HCT116 (cell line): ENCODE measurements at regions not wholly inside any gene's neighbourhood (a gene's known extent, or its start where the extent isn't known, plus 50 kb on each side); places are given as distances from the start of the nearest gene placed in this dataset.

ENCODE experiments used
- ATAC-seq: fragments of 200-7000 bp; cut with Tn5 transposase; 2 replicates; pipeline ENCODE4 v1.9.1; 2020; ENCODE audit warnings: mild to moderate bottlenecking, moderate library complexity
- BruUV-seq: library from RNA; stranded (reverse); fragments of 400-500 nt; replicated peaks from 2 replicates; lab custom pipeline; 2021; lab: Mats Ljungman, UMichigan
- CTCF ChIA-PET: fragments of 300-600 bp; sonication (Branson Sonifier 250); formaldehyde crosslinking; loops from one replicate; lab custom pipeline; 2021; ENCODE audit warnings: antibody characterized with exemption; lab: Charles Lee
- POLR2A ChIA-PET: fragments of 300-600, 350-600 bp; sonication (Branson Sonifier 250); formaldehyde crosslinking; loops from one replicate; lab custom pipeline; 2021; ENCODE audit warnings: antibody characterized with exemption; lab: Charles Lee
- RAD21 ChIA-PET, 2 experiments: fragments of 300-600 bp; sonication (Branson Sonifier 250); formaldehyde crosslinking; loops; one replicate each; lab custom pipeline; 2023; ENCODE audit warnings: low total read pairs in 2 of 2; ENCODE audit not compliant: uncharacterized antibody in 2 of 2, unreplicated experiment in 2 of 2, low non-redundant PET in 1 of 2; lab: Charles Lee
- DNase-seq: peaks from one replicate; pipeline ENCODE4 v3.0.0-alpha.2; 2010; ENCODE audit warnings: low read depth, low spot score
- H2AFZ ChIP-seq: fragments of 200-600 bp; shearing (Covaris generic), sonication (generic); 2 replicates; pipeline ENCODE4 v1.6.1; 2017; ENCODE audit warnings: low read depth, mixed run types, mixed read lengths, antibody characterized with exemption, low read length; ENCODE audit not compliant: poor library complexity, severe bottlenecking
- H3K27ac ChIP-seq: 2 replicates; pipeline ENCODE4 v1.5.1; 2012; ENCODE audit warnings: low read depth, low read length
- H3K27me3 ChIP-seq: fragments of 200-600 bp; sonication (generic); 2 replicates; pipeline ENCODE4 v1.6.1; 2016; ENCODE audit warnings: mixed run types, low read length, mixed read lengths; ENCODE audit not compliant: insufficient read depth
- H3K36me3 ChIP-seq, 2 experiments: fragments of 200-500 bp in 1 of 2; fragments of 200-600 bp in 1 of 2; sonication (Bioruptor generic) in 1 of 2; sonication (generic) in 1 of 2; 2 replicates each; pipeline versions ENCODE4 v1.5.1 to v1.6.1; 2014 to 2016; ENCODE audit warnings: low read length in 2 of 2, inconsistent platforms in 1 of 2, mixed read lengths in 1 of 2, mixed run types in 1 of 2; ENCODE audit not compliant: insufficient read depth in 2 of 2, control insufficient read depth in 1 of 2
- H3K4me1 ChIP-seq, 2 experiments: fragments of 200-600 bp in 1 of 2; sonication (generic) in 1 of 2; 2 replicates each; pipeline versions ENCODE4 v1.5.1 to v1.6.1; 2012 to 2017; ENCODE audit warnings: low read length in 2 of 2, inconsistent platforms in 1 of 2, mild to moderate bottlenecking in 1 of 2, mixed read lengths in 1 of 2, mixed run types in 1 of 2, moderate library complexity in 1 of 2; ENCODE audit not compliant: insufficient read depth in 2 of 2, control insufficient read depth in 1 of 2
- H3K4me2 ChIP-seq: fragments of 200-600 bp; sonication (generic); 2 replicates; pipeline ENCODE4 v1.6.1; 2017; ENCODE audit warnings: mixed run types, low read length, mixed read lengths
- H3K4me3 ChIP-seq, 2 experiments: fragments of 200-600 bp in 1 of 2; sonication (generic) in 1 of 2; replicated peaks in 1 of 2; 2 replicates each; pipeline ENCODE4 v1.5.1; 2011 to 2016; ENCODE audit warnings: low read length in 2 of 2, control low read depth in 1 of 2, low read depth in 1 of 2, mild to moderate bottlenecking in 1 of 2, mixed read lengths in 1 of 2, mixed run types in 1 of 2
- H3K79me2 ChIP-seq: fragments of 200-600 bp; sonication (generic); 2 replicates; pipeline ENCODE4 v1.6.1; 2017; ENCODE audit warnings: mild to moderate bottlenecking, mixed run types, low read length, moderate library complexity, mixed read lengths; ENCODE audit not compliant: insufficient read depth
- H3K9ac ChIP-seq: fragments of 200-600 bp; sonication (generic); 2 replicates; pipeline ENCODE4 v1.6.1; 2016; ENCODE audit warnings: low read length, mixed read lengths
- H3K9me2 ChIP-seq: fragments of 200-600 bp; sonication (generic), shearing (Covaris generic); 2 replicates; pipeline ENCODE4 v1.6.1; 2017; ENCODE audit warnings: mixed run types, mild to moderate bottlenecking, moderate library complexity; ENCODE audit not compliant: insufficient read depth
- H3K9me3 ChIP-seq, 2 experiments: fragments of 200-500 bp in 1 of 2; fragments of 200-600 bp in 1 of 2; sonication (Bioruptor generic) in 1 of 2; sonication (generic) in 1 of 2; 2 replicates each; pipeline ENCODE4 v1.6.1; 2014 to 2017; ENCODE audit warnings: low read length in 2 of 2, mixed read lengths in 2 of 2, inconsistent platforms in 1 of 2, low read depth in 1 of 2, mild to moderate bottlenecking in 1 of 2, mixed run types in 1 of 2, moderate library complexity in 1 of 2; ENCODE audit not compliant: control insufficient read depth in 1 of 2, insufficient read depth in 1 of 2
- H4K20me1 ChIP-seq: fragments of 200-600 bp; sonication (generic), shearing (Covaris generic); 2 replicates; pipeline ENCODE4 v1.6.1; 2017; ENCODE audit warnings: mixed run types, mild to moderate bottlenecking, moderate library complexity; ENCODE audit not compliant: insufficient read depth
- CBX3 ChIP-seq: IDR thresholded peaks from 2 replicates; pipeline ENCODE4 v1.6.1; 2012; ENCODE audit warnings: low read depth
- CEBPB ChIP-seq: IDR thresholded peaks from 2 replicates; pipeline ENCODE4 v1.6.1; 2012; ENCODE audit warnings: low read depth
- EGR1 ChIP-seq: IDR thresholded peaks from 2 replicates; pipeline ENCODE4 v1.6.1; 2012; ENCODE audit warnings: low read depth
- EZH2 ChIP-seq: fragments of 200-600 bp; sonication (generic); IDR thresholded peaks from 2 replicates; pipeline ENCODE4 v1.6.1; 2017; ENCODE audit warnings: antibody characterized with exemption, mixed run types
- FOSL1 ChIP-seq: IDR thresholded peaks from 2 replicates; pipeline ENCODE4 v1.6.1; 2012; ENCODE audit warnings: low read depth
- POLR2A ChIP-seq: IDR thresholded peaks from 2 replicates; pipeline ENCODE4 v1.7.0; 2011; ENCODE audit warnings: borderline replicate concordance; ENCODE audit not compliant: insufficient read depth, insufficient read length; ENCODE audit errors: extremely low read depth
- POLR2AphosphoS5 ChIP-seq: IDR thresholded peaks from 2 replicates; pipeline ENCODE4 v1.6.1; 2011; ENCODE audit warnings: mild to moderate bottlenecking, low read depth, low read length, moderate library complexity
- RAD21 ChIP-seq: IDR thresholded peaks from 2 replicates; pipeline ENCODE4 v1.6.1; 2012; ENCODE audit warnings: low read depth, mild to moderate bottlenecking
- SIN3A ChIP-seq: IDR thresholded peaks from 2 replicates; pipeline ENCODE4 v1.6.1; 2012; ENCODE audit warnings: low read depth
- SP1 ChIP-seq: IDR thresholded peaks from 2 replicates; pipeline ENCODE4 v1.6.1; 2012; ENCODE audit warnings: low read depth
- SRF ChIP-seq: IDR thresholded peaks from 2 replicates; pipeline ENCODE4 v1.6.1; 2012; ENCODE audit warnings: low read depth
- YY1 ChIP-seq: IDR thresholded peaks from 2 replicates; pipeline ENCODE4 v1.6.1; 2011; ENCODE audit warnings: low read length, low read depth, moderate library complexity, mild to moderate bottlenecking; ENCODE audit not compliant: insufficient replicate concordance; ENCODE audit errors: extremely low read depth
- ZNF274 ChIP-seq: fragments of 200-500 bp; sonication (Bioruptor generic); IDR thresholded peaks from 2 replicates; pipeline ENCODE4 v1.6.1; 2014; ENCODE audit warnings: mild to moderate bottlenecking, low read depth, low read length, inconsistent platforms
- intact Hi-C: fragments of 100-400 bp; cut with micrococcal nuclease; formaldehyde crosslinking; loops from 2 replicates; pipeline ENCODE4 v1.10.0; 2022
- TF ChIP-seq, protein P1 (sequence below): IDR thresholded peaks from 2 replicates; pipeline ENCODE4 v1.6.1; 2012
- TF ChIP-seq, protein P2 (sequence below): IDR thresholded peaks from 2 replicates; pipeline ENCODE4 v1.6.1; 2012; ENCODE audit warnings: low read depth
- TF ChIP-seq, protein P3 (sequence below), 3 experiments: fragments of 200-600 bp in 1 of 3; sonication (generic) in 1 of 3; IDR thresholded peaks in 2 of 3; conservative IDR thresholded peaks in 1 of 3; 2 replicates each; pipeline ENCODE4 v1.5.1; 2012 to 2017; ENCODE audit warnings: low read depth in 2 of 3, low read length in 2 of 3, antibody characterized with exemption in 1 of 3, borderline replicate concordance in 1 of 3, control low read depth in 1 of 3, mild to moderate bottlenecking in 1 of 3, mixed read lengths in 1 of 3, mixed run types in 1 of 3, moderate library complexity in 1 of 3; ENCODE audit not compliant: insufficient read depth in 1 of 3

DNA sequence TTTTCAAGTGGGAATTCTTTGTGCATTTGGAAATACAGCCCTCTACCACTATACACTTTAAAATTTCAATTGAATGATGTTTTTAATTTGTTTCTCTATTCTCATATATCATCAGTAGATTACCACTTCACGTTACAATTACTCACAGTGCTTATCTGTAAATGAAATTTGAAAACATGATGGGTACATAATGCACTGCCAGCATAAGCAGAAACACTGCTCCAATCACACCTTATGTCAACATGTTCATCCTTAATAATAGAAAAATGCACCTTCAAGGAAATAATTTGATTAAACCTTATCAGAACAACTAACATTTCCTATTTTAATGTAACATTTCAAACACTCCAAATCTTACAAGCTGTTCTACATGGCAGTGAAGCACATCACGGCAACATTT is 718.4 kb downstream of the GBE1 start:
- POLR2A ChIA-PET = no interaction called here
- Histone ChIP-seq H3K36me3 (no peaks in the 10 kb centered on the region), H3K9me3 (peaks cover 9 to 18% of the 10 kb centered on the region in 2 experiments; a peak in 3 of 4 replicates), H3K4me3 (no peak overlapping the region), H2AFZ (no peak overlapping the region), H3K9me2 (no peaks in the 10 kb centered on the region), H3K9ac (no peak overlapping the region), H3K4me1 (no peaks in the 10 kb centered on the region), H4K20me1 (no peaks in the 10 kb centered on the region), H3K4me2 (no peak overlapping the region), H3K79me2 (no peaks in the 10 kb centered on the region), H3K27ac (no peak overlapping the region), H3K27me3 (no peaks in the 10 kb centered on the region)
- CTCF ChIA-PET = no interaction called here
- ATAC-seq (no peak), DNase-seq (no peak)
- TF ChIP-seq EZH2 = no peak
- no peak for TF ChIP-seq CEBPB
- no TSS peak for BruUV-seq
- intact Hi-C loops = no loop called here
- RAD21 ChIA-PET = no interaction called here

DNA sequence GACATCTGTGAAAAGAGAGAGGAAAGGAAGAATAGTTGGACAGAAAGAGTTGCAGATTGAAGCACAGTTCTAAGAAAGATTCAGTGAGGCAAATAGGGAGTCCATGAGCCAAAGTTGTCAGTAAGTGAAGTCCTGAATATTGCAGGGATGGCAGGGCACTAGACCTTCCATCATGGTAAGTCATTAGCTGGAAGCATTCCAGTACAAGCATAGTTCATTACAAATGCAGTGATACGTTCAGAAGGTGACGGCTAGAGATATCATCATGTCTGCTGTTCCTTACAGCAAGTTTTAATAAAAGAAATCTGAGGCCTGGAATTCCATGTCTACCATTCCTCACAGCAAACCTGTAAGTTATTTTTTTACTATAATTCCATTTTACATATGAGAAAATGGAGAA is 720.1 kb downstream of the GBE1 start:
- intact Hi-C loops = no loop called here
- Histone ChIP-seq H3K79me2 (no peaks in the 10 kb centered on the region), H3K4me2 (no peak overlapping the region), H3K4me1 (no peaks in the 10 kb centered on the region), H3K9me2 (no peaks in the 10 kb centered on the region), H3K9ac (no peak overlapping the region), H3K4me3 (no peak overlapping the region), H3K9me3 (peaks cover 9 to 20% of the 10 kb centered on the region in 2 experiments; a peak in 2 of 4 replicates), H2AFZ (no peak overlapping the region), H3K27ac (no peak overlapping the region), H3K36me3 (no peaks in the 10 kb centered on the region; a peak in 1 of 4 replicates), H4K20me1 (no peaks in the 10 kb centered on the region), H3K27me3 (no peaks in the 10 kb centered on the region)
- ChIA-PET POLR2A (no interaction called here), CTCF (no interaction called here), RAD21 (no interaction called here)
- DNase-seq = no peak
- no peak for ATAC-seq
- BruUV-seq = no TSS peak
- TF ChIP-seq RAD21 = no peak
- no peak for TF ChIP-seq POLR2AphosphoS5
- no peak for TF ChIP-seq POLR2A
- TF ChIP-seq CBX3 = no peak
- no peak for TF ChIP-seq YY1
- TF ChIP-seq, protein P1, sequence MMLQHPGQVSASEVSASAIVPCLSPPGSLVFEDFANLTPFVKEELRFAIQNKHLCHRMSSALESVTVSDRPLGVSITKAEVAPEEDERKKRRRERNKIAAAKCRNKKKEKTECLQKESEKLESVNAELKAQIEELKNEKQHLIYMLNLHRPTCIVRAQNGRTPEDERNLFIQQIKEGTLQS = no peak
- TF ChIP-seq EGR1 = no peak
- TF ChIP-seq, protein P2, sequence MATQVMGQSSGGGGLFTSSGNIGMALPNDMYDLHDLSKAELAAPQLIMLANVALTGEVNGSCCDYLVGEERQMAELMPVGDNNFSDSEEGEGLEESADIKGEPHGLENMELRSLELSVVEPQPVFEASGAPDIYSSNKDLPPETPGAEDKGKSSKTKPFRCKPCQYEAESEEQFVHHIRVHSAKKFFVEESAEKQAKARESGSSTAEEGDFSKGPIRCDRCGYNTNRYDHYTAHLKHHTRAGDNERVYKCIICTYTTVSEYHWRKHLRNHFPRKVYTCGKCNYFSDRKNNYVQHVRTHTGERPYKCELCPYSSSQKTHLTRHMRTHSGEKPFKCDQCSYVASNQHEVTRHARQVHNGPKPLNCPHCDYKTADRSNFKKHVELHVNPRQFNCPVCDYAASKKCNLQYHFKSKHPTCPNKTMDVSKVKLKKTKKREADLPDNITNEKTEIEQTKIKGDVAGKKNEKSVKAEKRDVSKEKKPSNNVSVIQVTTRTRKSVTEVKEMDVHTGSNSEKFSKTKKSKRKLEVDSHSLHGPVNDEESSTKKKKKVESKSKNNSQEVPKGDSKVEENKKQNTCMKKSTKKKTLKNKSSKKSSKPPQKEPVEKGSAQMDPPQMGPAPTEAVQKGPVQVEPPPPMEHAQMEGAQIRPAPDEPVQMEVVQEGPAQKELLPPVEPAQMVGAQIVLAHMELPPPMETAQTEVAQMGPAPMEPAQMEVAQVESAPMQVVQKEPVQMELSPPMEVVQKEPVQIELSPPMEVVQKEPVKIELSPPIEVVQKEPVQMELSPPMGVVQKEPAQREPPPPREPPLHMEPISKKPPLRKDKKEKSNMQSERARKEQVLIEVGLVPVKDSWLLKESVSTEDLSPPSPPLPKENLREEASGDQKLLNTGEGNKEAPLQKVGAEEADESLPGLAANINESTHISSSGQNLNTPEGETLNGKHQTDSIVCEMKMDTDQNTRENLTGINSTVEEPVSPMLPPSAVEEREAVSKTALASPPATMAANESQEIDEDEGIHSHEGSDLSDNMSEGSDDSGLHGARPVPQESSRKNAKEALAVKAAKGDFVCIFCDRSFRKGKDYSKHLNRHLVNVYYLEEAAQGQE = no peak
- TF ChIP-seq CEBPB = no peak
- TF ChIP-seq SRF = no peak
- no peak for TF ChIP-seq SIN3A
- no peak for TF ChIP-seq FOSL1
- TF ChIP-seq, protein P3, sequence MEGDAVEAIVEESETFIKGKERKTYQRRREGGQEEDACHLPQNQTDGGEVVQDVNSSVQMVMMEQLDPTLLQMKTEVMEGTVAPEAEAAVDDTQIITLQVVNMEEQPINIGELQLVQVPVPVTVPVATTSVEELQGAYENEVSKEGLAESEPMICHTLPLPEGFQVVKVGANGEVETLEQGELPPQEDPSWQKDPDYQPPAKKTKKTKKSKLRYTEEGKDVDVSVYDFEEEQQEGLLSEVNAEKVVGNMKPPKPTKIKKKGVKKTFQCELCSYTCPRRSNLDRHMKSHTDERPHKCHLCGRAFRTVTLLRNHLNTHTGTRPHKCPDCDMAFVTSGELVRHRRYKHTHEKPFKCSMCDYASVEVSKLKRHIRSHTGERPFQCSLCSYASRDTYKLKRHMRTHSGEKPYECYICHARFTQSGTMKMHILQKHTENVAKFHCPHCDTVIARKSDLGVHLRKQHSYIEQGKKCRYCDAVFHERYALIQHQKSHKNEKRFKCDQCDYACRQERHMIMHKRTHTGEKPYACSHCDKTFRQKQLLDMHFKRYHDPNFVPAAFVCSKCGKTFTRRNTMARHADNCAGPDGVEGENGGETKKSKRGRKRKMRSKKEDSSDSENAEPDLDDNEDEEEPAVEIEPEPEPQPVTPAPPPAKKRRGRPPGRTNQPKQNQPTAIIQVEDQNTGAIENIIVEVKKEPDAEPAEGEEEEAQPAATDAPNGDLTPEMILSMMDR (IDR thresholded peaks at IDR 0.05 in 2 of 3, conservative IDR thresholded peaks at IDR 0.05 in 1 of 3; ENCODE audit: borderline replicate concordance in 1 of 3, insufficient read depth in 1 of 3, low read depth in 2 of 3, low read length in 2 of 3) = no peak
- no peak for TF ChIP-seq ZNF274
- no peak for TF ChIP-seq SP1
